DMS79 treated with DMSO at 0.1 percent for 48 hours (cell line): ENCODE measurements at regions not wholly inside any gene's neighbourhood (a gene's known extent, or its start where the extent isn't known, plus 50 kb on each side); places are given as distances from the start of the nearest gene placed in this dataset.
"Not testable (repeated sequence)": the region's sequence is repeated elsewhere in the genome, so short reads cannot be mapped to it uniquely, and the experiment has no call there.

Experiments used
- DNase-seq: peaks from one replicate; lab custom pipeline; 2025; lab: John Stamatoyannopoulos, UW

- DNase-seq, result no peak
Observed at GRCh38 chrX:51151734-51152133, 180.9 kb upstream of the NUDT10 start.

- no peak for DNase-seq
Observed at GRCh38 chrX:51155157-51155556, 177.5 kb upstream of the NUDT10 start.

DNA sequence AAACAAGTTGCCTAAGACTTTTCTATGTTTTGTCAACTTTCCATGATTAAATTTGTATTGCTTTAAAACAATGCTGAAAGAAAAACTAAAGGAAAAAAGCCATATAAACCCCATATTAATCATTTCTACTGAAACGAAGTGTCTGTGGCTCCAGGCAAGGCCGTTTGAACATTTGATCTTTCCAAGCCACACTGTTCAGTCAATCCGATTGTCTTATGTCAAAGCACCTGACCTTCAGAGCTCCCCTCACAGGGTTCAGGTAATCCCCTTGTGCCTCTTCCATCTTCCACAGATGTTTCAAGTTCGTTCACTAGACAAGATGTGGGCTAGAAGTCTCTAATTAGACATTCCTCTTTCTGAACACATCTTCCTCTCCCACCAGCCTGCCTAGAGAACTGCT, 177.1 kb upstream of the NUDT10 start:
- DNase-seq, result no peak

DNA sequence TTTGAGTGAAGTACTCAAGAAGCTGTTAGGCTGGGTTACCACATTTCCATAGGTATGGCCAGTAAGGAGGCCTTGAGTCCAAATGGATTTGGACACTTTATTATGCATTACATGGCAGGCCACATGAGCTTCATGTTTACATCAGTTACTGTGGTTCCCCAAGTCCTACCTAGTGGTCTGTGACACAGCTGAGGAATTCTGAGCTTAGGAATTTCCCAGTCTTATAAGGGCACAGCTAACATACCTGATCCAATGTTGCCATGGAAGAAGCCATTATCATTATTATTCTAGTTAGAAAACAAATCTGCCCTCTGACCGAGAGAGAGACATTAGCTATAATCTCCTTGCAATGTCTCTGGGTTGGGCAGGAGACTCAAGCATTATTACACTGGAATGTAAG, 174.4 kb upstream of the NUDT10 start:
- no peak for DNase-seq

GRCh38 chrX:51159378-51159777, 173.2 kb upstream of the NUDT10 start:
- DNase-seq, result not testable (repeated sequence)

DNA sequence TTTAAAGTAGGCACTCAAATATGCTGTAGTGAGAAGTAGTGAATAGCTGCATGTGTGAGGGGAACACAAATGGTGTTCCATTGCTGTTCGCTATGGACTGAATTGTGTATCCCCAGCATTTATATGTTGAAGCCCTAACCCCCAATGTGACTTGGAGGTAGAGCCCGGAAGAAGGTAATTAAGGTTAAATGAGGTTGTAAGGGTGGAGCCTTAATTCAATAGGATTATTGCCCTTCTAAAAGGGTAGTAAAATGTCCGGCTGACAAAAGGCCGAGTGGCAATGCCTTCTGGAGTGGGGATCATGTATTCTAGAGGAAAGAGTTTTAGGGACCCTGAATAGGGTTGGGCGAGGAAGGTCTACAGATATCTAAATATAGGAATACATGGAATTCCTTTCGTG, 168.9 kb upstream of the NUDT10 start:
- DNase-seq, result no peak

- DNase-seq, result not testable (repeated sequence)
Observed at GRCh38 chrX:51178356-51178900, 154.2 kb upstream of the NUDT10 start.

- not testable (repeated sequence) for DNase-seq
Observed at GRCh38 chrX:51179805-51180204, 152.8 kb upstream of the NUDT10 start.

DNA sequence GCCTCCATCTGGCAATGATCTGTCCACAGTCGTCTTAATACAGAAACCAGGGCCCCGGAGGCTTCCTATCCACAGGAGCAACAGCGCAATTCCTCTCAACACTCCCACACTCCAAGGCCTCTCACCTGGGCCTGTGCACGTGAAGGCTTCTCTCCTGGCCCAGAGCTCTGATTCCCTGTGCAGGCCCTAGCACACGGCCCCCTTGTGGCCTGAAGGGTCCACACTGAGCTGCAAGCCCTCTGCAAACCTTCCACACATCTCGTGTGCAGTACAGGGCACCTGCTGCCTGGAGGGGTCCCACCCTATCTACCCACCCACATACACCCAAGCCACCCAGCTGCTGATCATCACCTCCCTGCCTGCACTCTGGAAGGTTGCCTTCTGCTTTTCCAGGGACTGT, 150.1 kb upstream of the NUDT10 start:
- DNase-seq, result no peak

DNA sequence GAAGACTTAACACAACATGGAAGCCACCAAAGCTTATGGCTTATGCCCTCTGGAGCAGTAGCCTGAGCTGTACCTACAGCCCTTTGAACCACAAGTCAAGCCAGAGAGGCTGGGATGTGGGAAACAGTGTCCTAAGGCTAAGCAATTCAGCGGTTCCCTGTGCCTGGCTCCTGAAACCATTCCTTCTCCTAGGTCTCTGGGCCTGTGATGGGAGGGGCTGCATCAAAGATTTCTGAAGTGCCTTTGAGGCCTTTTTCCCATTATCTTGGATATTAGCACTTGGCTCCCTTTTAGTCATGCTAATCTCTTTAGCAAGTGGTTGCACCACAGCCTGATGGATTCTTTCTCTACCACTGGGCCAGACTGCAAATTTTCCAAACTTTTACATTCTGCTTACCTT, 140.5 kb upstream of the NUDT10 start:
- DNase-seq, result no peak

- no peak for DNase-seq
Observed at GRCh38 chrX:51215266-51215665, 117.4 kb upstream of the NUDT10 start.

GRCh38 chrX:51215856-51216255, 116.8 kb upstream of the NUDT10 start:
- DNase-seq, result no peak

- no peak for DNase-seq
Observed at GRCh38 chrX:51242212-51242611, 90.4 kb upstream of the NUDT10 start.

- DNase-seq, result no peak
Observed at GRCh38 chrX:51257490-51257889, 75.1 kb upstream of the NUDT10 start.

DNA sequence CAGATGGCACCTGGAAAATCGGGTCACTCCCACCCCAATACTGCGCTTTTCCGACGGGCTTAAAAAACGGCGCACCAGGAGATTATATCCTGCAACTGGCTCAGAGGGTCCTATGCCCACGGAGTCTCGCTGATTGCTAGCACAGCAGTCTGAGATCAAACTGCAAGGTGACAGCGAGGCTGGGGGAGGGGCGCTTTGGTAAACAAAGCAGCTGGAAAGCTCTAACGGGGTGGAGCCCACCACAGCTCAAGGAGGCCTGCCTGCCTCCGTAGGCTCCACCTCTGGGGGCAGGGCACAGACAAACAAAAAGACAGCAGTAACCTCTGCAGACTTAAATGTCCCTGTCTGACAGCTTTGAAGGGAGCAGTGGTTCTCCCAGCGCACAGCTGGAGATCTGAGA, 70.4 kb upstream of the NUDT10 start:
- DNase-seq, result not testable (repeated sequence)

- no peak for DNase-seq
Observed at GRCh38 chrX:51272638-51273037, 60.0 kb upstream of the NUDT10 start.

GRCh38 chrX:51281758-51282318, 50.8 kb upstream of the NUDT10 start:
- no peak for DNase-seq
